Dedifferentiated amniotic fluid mesenchymal stem cell (primary cell): ENCODE measurements at regions not wholly inside any gene's neighbourhood (a gene's known extent, or its start where the extent isn't known, plus 50 kb on each side); places are given as distances from the start of the nearest gene placed in this dataset.
A peak's percentile ranks its signal among the peaks of the same experiment; 100 is the strongest.

Experiments
- DNase-seq: peaks from one replicate; pipeline ENCODE4 v3.0.0-alpha.2; 2016; ENCODE audit errors: extremely low spot score

DNA sequence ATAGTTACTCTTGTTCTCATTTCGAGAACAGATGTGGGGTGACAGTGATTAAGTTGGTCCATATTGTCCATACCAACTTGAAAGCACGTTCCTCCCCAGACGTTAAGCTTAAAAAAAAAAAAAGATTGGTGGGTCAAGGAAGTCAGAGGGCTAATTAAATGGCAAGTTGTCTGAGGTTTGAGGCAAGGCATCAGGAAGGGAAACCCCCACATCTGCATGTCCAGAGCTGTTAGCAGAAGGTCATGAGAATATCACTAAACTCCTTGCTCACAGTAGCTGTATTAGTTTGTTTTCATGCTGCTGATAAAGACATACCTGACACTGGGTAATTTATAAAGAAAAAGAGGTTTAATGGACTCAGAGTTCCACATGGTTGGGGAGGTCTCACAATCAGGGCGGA lies 415.6 kb upstream of the FZD8 start:
- DNase-seq: no peak

DNA sequence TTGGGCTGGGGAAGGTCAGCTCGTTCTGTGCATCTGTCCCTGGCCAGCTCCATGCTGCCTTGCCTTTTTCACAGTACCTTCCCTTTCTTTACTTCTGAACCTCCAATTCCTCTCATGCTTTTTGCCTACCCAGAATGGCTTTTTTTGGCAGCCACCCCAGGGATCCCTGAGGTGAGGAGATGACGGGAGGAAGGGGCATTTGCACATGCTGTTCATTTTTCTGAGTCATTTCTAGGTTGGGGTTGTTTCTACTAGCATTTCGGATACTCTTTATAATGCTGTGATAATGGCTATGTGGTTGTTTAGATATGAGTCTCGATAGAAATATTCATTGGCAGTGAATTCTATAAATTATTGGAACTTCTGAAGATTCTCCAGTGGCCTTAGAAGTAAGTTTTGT lies 415.1 kb upstream of the FZD8 start:
- no peak for DNase-seq

DNA sequence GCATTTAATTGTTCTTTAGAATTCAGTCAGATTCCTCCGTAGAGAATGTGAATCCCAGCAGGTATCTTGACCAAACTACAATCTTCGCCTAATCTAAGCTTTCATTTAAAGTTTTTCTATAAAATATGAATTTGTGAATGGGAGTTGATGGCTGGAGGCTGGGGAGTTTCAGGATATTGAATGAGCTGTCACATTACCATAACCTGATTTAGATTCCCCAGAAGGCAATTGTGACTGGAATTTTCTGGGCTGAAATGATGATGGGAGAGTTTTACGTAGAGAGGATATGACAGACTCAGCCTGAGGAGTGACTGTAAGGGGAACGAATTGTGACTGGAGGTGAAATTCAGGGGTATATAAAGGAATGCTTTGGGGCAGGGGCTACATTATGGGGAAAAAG lies 411.7 kb upstream of the FZD8 start:
- DNase-seq: no peak

DNA sequence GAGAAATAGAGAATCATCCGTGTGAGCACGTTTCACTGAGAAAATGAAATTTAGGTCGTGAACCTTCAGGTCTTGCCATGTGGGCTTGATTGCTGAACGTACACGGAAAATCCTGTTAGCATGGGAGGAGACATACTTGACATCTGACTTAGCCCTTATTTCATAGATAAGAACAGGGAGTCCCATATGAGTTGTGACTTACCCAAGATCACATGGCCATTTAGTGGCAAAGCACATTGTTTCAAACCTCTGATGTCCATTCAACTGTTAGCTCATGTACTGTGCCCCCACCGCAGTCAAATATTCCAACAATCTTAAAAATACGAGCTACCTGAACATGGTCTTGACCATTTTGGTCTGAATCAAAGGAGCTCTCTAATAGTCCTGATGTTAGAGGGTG lies 411.2 kb upstream of the FZD8 start:
- DNase-seq: no peak

DNA sequence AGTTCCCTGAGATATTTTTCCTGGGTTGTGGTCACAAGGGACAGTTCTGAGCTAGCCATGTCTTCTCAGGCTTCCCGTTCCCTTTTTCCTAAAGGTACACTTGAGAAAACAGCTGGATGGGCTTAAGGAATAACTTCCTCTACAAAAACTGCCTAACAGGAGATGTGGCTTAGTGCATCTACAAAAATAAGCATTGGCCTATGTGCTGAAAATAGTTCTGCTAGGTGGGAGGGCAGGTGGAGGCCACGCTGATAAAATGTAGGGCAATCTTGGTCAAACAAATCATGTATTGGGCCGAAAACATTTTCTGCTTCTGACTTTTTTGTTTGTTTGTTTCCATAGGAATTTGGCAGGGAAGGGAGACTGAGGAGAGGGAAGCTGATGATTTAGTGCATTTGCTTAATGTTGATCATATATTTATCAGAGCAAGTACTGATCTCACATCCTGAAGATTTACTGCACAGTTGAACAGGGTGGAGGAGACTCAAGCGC lies 409.4 kb upstream of the FZD8 start:
- no peak for DNase-seq

DNA sequence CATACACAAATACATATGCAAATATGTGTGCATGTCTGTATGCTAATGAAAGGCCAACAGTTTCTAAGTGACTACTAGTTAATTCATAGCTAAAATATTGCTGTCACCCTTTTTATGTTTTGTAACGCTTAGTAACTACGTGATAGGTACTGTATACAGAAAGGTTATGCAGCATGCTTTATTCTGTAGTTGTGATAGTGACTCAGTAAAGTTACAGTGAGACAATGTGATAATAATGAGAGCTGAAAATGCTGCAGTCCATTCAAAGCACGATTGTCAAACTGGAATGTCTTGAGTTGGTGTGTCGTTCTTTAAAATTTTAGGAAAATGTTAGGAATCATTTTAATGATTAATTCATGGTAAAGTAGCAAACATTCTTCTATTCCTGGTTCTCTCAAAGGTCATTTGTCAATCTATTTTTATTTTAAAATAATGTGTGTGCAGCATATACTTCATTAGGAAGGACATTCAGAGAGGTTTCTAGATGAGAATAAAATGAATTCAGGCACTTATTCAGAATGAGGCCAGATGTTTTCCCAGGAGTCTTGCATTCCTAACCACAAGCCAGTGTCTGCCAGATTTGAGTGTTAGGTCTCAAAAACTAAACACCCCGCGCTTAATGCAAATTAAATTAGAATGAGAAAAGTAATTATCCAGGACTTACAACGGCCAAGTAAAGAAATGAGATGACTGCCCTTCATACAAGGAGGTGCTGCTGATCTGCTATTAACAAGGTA lies 408.8 kb upstream of the FZD8 start:
- DNase-seq: no peak

DNA sequence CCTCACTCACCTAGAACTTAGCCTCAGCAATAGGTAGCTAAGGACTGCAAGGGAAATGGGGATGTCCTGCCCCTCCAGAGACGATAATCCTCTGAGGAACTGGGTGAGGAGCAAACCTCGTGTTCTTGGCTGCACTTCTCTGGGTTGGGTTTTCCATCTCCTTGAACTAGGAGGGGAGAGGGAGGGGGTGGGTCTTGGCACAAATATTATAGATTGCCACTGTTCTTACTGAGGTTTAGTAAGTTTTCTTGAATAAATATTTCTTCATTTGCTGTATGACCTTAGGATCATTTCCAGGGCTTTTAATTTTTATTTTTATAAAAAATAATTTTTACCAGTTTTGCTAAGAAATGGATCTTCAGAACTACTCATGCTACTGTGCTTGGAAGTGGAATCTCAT lies 406.7 kb upstream of the FZD8 start:
- no peak for DNase-seq

DNA sequence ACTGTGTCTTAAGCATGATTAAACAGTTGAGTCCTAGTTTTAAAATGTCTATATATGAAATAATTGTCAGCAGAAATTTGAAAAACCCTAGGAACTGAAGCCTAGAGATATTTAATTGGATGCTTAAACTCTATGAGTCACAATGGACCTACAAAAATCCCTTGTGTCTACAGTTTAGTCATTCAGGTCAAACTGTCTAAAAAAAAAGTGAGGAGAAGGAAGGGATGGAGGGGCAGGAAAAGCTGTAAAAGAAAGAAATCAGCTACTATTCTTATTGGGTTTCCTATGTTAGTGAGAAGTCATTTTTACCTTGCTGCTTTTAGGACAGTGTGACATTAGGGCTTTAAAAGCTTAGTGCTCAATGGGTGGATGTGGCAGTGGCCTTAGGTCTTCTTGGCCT lies 406.1 kb upstream of the FZD8 start:
- DNase-seq: no peak

DNA sequence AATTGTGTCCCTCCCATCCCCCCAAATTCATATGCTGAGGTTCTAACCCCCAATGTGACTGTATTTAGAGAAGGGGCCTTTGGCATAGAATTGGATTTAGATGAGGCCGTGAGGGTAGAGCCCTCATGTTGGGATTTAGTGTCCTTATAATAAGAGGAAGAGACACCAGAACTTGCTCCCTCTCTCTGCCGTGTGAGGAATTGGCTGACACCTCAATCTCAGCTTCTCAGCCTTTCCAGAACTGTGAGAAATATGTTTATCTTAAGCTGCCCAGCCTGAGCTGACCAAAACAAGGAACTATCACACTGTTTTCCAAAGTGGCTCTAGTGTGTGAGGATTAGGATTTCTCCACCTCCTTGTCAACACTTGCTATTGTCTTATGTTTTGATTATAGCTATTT lies 400.0 kb upstream of the FZD8 start:
- DNase-seq: no peak

DNA sequence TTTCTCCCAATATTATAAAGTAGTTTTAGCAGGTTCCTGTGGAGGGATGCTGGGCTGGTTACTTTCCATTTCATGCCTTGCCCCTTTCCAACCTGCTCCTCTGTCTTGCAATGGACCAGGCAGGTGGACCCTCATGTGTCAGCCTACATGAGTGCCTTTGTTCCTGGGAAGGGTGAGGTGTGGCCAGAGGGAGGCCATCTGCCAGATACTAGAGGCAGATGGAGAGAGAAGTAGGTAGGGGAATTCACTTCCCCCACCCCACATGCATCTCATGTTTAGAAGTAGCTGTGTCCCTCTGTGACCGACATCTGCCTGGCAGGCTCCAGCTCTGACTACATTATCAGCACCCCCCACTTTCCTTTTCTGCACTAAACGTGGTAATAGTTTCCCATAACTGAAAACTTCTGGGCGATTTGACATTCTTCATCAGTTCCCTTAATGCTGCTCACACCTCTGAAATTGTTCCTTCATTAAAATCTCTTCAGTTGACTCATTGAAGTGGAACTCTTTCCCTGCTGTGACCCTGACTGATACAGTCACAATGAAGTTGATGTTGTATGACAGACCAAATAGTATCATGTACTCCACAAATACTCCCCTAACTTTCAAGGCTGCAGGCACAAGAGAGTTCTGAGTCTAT lies 396.3 kb upstream of the FZD8 start:
- no peak for DNase-seq

DNA sequence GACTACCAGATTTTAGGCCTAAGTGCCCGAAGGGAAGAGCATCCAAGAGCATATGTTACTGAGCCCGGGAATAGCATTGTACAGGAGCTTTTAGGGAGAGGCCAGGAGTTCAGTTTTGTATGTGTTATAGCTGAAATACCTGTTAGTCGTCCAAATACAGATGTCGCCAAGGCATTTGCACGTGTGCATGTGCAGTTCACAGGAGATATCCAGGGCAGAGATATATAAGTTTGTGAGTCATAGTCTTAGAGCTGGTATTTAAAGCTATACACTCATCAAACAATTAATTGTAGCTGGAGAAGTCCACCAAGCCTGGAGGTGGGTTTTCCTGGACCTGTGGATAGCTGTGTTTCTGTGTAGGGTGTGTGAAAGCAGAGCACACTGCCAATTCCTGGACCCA lies 394.0 kb upstream of the FZD8 start:
- DNase-seq: no peak

DNA sequence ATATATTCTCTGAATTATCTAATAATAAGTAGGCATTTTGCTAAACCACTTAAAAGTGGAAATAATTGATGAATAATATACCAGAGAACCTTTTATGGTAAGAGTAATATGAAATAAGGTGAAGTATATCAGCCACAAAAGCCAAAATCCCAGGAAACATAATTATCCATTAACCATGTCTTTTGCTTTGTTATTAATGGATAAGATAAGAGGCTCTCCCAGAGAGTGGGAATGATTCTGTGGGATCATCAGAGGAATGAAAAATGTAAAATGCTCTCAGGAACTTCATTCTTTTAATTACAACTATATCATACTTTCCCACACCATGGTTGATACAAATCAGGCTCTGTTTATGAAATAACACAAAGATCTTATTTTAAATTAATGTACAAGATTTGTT lies 391.7 kb upstream of the FZD8 start:
- DNase-seq: no peak

DNA sequence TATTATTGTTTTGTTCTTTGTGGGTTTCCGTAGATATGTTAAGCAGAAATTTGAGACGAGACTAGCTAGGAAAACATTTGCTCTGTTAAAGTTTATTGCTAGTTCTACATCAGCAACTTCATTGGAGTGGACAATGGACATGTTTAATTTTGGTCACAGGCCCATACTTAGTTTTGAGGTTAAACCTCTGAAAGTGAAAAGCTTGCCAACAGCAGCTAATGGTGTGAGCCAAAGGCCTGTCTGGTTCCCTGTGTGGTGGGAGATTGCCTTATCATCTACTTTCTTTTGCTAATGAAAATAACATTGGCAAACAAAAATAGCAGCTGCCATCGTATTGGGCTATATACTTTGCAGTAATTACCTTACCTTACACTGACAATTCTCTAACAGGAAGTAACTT lies 388.4 kb upstream of the FZD8 start:
- DNase-seq: no peak

DNA sequence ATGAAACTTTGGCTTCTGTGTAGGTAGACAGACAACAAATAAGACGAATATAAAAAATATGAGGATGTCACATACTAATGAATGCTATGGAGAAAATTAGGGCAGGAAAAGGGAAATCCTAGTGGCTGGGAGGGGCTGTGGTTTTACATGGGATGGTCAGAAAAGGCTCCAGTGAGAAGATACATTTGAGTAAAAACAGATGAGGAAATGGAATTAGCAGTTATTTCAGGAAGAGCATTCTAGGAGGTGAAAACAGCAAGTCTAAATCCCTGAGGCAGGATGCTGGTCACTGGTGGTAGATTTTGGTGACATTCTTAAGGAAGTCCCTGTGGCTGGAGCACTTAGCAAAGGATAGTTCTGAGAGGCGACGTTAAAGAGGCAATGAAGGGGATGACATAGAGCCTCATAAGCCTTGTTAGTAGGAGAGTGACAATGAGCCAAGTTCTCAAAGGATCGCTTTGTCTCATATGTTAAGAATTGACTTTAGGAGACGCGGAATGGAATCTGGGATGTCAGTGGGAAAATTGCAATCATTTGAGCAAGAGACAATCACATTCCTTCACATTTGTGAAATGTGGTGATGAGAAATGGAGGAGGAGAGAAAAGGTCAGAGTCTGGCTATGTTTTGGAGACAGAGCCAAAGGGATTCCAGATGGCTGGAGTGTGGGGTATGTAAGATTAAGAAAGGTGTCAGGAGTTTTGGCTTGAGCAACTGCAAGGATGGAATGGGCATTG lies 384.7 kb upstream of the FZD8 start:
- DNase-seq: no peak

DNA sequence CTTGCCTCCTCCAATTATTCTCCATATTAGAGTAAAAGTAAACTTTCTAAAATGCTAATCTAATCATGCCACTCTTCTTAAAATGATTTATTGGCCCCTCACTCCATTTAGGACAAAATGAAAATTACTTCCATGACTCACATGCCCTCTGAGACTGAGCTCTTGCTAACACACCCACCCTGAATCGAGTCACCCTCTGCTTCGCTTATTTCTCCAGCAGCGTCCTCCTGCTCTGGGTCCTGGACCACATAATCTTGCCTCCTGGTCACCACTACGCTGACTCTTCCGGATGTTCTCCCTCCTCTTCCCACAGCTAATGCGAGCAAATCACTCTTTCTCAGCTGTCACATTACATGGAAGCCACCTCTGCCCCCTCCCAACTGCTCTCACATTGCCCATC lies 384.0 kb upstream of the FZD8 start:
- no peak for DNase-seq

DNA sequence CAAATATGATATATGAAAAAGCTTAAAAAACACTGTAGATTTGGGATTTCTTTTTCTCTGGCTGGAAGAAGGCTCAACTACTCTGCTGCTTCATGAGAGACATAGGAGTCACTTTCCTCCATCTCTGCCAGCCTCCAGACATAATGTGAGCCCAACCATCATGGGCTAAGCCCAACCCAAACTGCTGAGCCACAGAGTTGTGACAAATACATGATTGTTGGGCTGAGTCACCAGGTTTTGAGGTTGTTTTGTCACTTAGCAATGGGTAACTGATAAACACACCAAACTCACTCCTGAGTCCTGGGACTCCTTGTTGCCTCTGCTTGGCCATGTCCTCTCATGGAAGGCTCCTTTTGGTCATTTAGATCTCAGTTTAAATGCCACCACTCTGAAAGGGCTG lies 381.8 kb upstream of the FZD8 start:
- DNase-seq: peak; percentile 78

DNA sequence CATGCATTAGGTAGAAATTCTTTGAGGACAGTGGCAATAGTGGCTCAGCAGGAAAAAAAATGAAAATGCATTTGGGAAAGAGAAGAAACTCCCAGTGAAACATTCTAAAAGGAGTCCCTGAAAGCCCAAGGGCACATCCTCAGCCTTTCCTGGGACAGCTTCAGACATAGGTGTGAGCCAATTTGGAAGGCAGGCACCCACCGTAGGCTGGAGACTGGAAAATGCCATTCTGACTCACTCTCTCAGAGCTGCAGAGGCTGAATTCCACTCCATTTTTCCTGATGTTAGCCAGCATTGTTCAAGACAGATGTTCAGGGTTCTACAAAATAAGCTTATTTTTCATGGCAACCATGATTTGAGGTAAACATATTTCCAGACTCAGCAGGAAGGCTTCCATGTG lies 379.0 kb upstream of the FZD8 start:
- no peak for DNase-seq

DNA sequence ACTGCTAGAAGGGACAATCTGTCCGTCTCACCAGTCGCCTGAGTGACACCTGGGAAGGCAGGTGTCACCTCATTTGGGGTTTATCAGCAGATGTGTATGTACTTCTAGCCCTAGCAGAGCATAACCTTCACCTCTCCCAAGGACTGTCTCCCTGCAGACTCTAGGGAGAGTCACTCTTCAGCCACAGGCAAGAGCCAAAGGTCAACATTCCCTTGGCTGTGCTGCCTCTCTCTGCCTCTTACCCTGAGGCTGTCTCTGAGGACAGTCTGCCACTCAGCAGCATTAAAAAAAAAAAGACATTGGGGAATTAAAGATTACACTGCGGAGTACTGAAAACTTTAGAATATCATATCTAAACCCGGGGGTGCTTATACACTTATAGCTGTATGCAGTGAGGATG lies 377.7 kb upstream of the FZD8 start:
- no peak for DNase-seq

DNA sequence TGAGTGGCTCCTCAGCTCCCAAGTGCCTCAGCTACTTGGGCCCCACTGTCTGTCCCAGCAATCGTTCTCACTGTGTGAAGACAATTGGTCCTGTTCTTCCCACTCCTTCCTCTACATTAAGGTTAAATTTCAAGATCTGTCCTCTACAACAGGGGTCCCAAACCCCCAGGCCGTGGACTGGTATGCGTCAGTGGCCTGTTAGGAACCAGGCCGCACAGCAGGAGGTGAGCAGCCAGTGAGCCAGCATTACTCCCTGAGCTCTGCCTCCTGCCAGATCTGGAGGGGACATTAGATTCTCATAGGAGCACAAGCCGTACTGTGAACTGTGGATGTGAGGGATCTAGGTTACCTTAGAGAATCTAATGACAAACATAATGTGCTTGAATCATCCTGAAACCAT lies 376.9 kb upstream of the FZD8 start:
- DNase-seq: no peak

DNA sequence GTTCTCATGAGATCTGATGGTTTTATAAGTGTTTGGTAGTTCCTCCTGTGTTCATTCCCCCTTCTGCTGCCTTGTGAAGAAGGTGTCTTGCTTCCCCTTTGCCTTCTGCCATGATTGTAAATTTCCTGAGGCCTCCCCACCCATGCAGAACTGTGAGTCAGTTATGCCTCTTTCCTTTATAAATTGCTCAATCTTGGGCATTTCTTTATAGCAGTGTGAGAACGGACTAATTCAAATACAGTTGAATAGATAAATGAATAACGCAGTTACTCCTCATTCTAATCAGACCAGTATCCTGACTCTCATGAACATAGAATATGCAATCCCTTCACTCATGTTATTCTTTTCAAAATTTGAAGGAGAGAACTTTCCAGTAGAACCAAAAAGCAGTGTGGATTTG lies 375.0 kb upstream of the FZD8 start:
- DNase-seq: no peak

DNA sequence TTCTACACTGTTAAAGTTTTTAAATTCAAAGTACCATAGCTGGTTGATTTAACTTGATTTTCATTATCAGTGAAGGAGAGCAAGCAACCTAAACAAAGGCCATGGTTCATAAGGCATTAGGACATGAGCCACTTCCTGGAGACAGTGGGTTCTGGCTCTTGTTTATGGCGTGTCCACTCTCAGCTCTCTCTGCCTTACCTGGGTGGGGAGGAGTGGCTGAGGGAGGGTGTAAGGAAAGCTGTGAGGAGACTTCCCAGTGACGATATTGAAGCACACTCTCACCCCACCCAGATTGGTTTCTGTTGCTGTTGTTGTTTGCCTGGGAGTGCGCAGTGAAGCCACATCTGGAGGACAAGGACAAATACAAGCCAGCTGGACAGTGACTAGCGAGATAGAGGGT lies 365.3 kb upstream of the FZD8 start:
- no peak for DNase-seq

DNA sequence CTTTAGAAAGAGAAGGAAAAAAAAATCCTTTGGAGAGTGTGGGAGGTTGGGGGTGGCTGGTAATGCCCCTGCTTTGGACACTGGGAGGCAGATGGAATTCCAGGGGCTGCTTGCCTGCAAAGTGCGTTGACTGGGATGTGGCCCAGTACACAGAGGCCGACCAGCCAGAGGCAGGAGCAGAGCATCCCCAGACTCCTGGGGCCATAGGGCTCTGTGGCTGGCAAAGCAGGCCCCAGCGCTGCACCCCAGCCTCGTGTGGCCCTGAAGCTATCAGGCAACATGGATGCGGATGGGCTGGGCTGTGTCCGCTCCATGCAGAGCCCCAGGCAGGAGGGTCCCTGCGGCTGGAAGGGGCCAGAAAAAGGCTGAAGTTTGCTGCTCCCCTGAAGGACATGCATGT lies 361.6 kb upstream of the FZD8 start:
- no peak for DNase-seq

DNA sequence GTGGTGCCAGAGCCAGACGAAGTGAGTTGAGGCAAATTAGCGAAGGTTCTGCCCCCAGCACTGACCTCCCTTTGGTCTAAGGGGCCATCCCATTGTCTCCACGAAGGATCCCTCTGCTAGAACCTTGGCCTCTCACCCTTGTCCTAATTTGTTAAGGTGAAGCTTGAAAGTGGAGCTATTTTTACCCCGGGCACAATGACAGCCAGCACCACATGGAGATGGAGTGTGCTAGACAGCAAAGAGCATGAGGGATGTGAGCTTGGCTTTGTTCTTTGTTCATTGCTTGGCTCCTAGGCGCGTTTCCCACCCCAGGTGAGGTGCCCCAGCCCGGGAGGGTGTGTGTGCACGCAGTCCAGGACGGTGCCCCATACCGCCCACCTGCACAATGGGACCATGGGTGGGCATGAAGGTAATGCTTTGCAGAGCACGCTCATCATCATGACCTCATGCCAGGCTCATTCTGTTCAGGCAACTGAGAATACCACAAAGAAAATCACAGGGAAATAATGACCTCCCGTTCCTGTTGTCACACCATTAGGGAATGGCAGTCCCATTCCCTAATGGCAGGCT lies 361.0 kb upstream of the FZD8 start:
- DNase-seq: no peak
